ENCODE measurements at regions not wholly inside any gene's neighbourhood (a gene's known extent, or its start where the extent isn't known, plus 50 kb on each side); places are given as distances from the start of the nearest gene placed in this dataset.

DNA sequence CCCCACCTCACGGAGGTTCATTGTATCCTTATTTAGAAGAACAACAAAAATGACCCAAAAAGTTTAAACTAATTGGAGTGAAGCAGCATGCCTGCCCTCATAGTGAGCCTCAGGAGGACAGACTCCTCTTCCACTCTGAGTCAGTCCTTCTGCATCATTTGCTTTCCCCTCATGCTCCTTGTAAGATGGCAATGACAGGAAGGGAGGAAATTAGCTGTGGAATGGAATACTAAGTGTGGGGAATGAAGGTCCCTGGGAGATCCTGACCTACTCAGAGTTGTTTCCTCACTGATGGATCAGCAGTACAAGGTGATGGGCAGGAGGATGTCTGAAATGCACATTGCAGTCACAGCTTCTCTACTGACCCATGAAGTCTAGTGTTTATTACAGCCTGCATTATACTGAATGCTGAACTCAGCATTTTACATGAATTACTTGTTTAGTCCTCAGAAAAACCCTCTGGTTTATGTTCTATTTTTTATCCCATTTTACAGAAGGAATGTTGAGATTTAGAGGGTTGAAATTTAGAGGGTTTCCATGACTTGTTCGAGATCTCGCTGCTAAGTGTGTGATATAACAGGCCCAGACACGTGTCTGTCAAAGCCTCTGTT lies 212.0 kb upstream of the PCSK2 start:
- Histone ChIP-seq H3K36me3 (replicated peaks) (no peaks in the 10 kb centered on the region), H3K27ac (no peak overlapping the region), H3K4me3 (ENCODE audit: low read depth, low read length) (no peak overlapping the region), H3K27me3 (replicated peaks) (no peaks in the 10 kb centered on the region)
- in situ Hi-C loops (cut with HindIII; ENCODE audit: low pct_ligation_motif_present, low sequenced_read_pairs): no loop called here
- TF ChIP-seq, protein P1, sequence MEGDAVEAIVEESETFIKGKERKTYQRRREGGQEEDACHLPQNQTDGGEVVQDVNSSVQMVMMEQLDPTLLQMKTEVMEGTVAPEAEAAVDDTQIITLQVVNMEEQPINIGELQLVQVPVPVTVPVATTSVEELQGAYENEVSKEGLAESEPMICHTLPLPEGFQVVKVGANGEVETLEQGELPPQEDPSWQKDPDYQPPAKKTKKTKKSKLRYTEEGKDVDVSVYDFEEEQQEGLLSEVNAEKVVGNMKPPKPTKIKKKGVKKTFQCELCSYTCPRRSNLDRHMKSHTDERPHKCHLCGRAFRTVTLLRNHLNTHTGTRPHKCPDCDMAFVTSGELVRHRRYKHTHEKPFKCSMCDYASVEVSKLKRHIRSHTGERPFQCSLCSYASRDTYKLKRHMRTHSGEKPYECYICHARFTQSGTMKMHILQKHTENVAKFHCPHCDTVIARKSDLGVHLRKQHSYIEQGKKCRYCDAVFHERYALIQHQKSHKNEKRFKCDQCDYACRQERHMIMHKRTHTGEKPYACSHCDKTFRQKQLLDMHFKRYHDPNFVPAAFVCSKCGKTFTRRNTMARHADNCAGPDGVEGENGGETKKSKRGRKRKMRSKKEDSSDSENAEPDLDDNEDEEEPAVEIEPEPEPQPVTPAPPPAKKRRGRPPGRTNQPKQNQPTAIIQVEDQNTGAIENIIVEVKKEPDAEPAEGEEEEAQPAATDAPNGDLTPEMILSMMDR (IDR thresholded peaks at IDR 0.05; ENCODE audit: low read depth, low read length, missing control alignments): no peak
- no peak for DNase-seq

DNA sequence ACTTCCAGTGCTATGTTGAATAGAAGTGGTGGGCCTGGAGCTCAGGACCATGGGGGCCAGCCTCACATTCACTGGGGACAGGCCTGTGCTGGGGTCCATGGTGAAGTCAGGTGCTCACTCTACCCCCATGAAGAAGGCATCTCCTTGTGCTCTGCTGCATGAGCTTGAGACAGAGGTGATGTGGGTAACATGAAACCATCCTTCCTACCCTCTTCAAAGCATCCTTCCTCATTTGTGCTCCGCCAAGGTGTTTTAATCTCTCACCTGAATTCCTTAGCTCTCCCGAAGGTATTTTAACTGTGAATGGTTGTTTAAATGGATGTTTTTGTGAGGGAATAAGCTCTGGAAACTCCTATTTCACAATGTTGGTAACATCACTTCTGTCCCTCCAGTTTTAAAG lies 209.6 kb upstream of the PCSK2 start:
- TF ChIP-seq, protein P1 (IDR thresholded peaks at IDR 0.05; ENCODE audit: low read depth, low read length, missing control alignments): no peak
- in situ Hi-C loops (cut with HindIII; ENCODE audit: low pct_ligation_motif_present, low sequenced_read_pairs): no loop called here

DNA sequence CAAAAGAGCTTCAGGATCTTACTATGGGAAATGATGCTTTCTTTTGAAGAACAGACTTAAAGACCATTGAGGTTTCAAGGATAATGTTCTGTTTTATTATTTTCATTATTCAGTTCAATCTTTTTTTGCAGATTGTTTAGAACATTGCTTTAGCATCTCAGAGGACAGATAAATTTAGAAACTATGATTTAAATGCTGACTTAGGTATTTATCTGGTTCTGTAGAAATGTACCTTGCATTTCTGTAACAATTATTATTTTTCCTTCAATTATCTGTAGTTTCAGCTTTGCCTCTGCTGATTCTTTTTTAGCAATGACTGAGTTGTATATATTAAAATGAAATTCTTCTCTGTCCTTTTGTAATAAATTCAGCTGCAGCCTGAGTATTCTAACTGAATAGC lies 205.4 kb upstream of the PCSK2 start:
- in situ Hi-C loops (cut with HindIII; ENCODE audit: low pct_ligation_motif_present, low sequenced_read_pairs): no loop called here
- TF ChIP-seq, protein P1 (IDR thresholded peaks at IDR 0.05; ENCODE audit: low read depth, low read length, missing control alignments): no peak

More for the DNA sequence above, 209.6 kb upstream of the PCSK2 start:
- Histone ChIP-seq H3K36me3 (replicated peaks) (no peaks in the 10 kb centered on the region), H3K27ac (no peak overlapping the region), H3K27me3 (replicated peaks) (no peaks in the 10 kb centered on the region), H3K4me3 (ENCODE audit: low read depth, low read length) (no peak overlapping the region)
- no peak for DNase-seq

DNA sequence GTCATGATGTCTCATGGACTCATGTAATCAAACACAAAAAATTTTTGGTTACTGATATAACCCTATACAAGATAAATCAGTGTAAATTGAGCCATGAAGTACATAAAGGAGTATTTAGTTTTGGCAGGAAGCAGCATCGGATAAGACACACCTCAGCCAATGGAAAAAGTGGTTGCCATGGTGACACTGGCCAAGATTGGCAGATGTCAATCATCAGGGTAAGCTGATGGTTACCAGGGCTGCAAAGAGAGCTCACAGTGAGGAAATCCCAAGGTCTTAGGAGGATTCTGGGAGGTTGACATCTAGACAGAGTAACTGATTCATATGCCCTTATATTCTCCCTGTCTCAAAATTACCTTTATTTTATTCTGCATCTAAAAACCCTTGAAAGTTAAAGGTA lies 203.8 kb upstream of the PCSK2 start:
- DNase-seq: no peak
- Histone ChIP-seq H3K27me3 (replicated peaks) (no peaks in the 10 kb centered on the region), H3K27ac (no peak overlapping the region), H3K4me3 (ENCODE audit: low read depth, low read length) (no peak overlapping the region), H3K36me3 (replicated peaks) (no peaks in the 10 kb centered on the region)
- TF ChIP-seq, protein P1 (IDR thresholded peaks at IDR 0.05; ENCODE audit: low read depth, low read length, missing control alignments): no peak
- in situ Hi-C loops (cut with HindIII; ENCODE audit: low pct_ligation_motif_present, low sequenced_read_pairs): no loop called here

More for the DNA sequence above, 205.4 kb upstream of the PCSK2 start:
- Histone ChIP-seq H3K27ac (no peak overlapping the region), H3K36me3 (replicated peaks) (no peaks in the 10 kb centered on the region), H3K4me3 (ENCODE audit: low read depth, low read length) (no peak overlapping the region), H3K27me3 (replicated peaks) (no peaks in the 10 kb centered on the region)
- no peak for DNase-seq

DNA sequence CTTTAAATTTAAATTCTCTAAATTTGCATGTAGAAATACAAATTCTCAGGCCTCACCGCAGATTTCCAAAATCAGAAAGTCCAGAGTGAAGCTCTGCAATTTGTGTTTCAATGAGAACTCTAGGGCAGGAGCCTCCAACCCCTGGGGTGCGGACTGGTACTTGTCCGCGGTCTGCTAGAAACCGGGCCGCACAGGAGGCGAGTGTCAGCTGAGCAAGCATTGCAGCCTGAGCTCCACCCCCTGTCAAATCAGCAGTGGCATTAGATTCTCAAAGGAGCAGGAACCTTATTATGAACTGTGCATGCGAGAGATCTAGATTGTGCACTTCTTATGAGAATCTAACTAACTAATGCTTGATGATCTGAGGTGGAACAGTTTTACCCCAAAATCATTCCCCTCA lies 203.0 kb upstream of the PCSK2 start:
- Histone ChIP-seq H3K27ac (no peak overlapping the region), H3K4me3 (ENCODE audit: low read depth, low read length) (no peak overlapping the region), H3K36me3 (replicated peaks) (no peaks in the 10 kb centered on the region), H3K27me3 (replicated peaks) (no peaks in the 10 kb centered on the region)
- in situ Hi-C loops (cut with HindIII; ENCODE audit: low pct_ligation_motif_present, low sequenced_read_pairs): no loop called here
- TF ChIP-seq, protein P1 (IDR thresholded peaks at IDR 0.05; ENCODE audit: low read depth, low read length, missing control alignments): no peak
- DNase-seq: no peak

DNA sequence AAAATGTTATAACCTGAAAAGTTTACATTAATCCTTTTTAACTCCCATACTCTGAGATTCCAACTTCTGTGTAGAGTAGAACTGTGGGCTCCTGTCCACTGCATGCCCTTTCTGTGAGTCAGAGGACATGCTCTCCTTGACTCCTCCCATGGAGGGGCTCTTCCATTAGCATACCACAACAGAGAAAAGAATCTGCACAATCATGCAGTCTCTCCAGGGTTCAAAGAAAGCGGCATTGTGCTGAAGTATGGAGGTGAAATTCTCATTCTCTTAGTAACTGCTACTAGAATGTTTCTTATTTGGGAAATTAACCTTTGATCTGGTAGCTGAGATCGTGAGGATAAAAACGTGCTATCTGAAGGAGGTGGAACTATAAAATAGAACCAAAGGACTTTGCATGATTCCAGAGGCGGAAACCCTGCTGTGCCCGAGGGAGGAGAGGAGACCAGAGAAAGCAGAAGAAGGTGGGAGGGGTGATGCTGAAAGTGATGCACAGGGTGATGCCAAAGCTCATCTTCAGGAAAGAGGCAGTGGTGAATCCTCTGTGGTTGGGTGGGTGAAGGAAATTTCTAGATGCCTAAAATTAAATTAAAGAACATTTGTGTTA lies 202.2 kb upstream of the PCSK2 start:
- Histone ChIP-seq H3K36me3 (replicated peaks) (no peaks in the 10 kb centered on the region), H3K27ac (no peak overlapping the region), H3K27me3 (replicated peaks) (no peaks in the 10 kb centered on the region), H3K4me3 (ENCODE audit: low read depth, low read length) (no peak overlapping the region)
- in situ Hi-C loops (cut with HindIII; ENCODE audit: low pct_ligation_motif_present, low sequenced_read_pairs): no loop called here
- DNase-seq: no peak
- TF ChIP-seq, protein P1 (IDR thresholded peaks at IDR 0.05; ENCODE audit: low read depth, low read length, missing control alignments): no peak

Measured in brain microvascular endothelial cell (primary cell).